Lung microvascular endothelial cell (primary cell): ENCODE measurements at regions not wholly inside any gene's neighbourhood (a gene's known extent, or its start where the extent isn't known, plus 50 kb on each side); places are given as distances from the start of the nearest gene placed in this dataset.

Source experiments
- DNase-seq, 2 donors: peaks; one replicate each; pipeline versions ENCODE4 v3.0.0 to v3.0.0-alpha.2; 2010; ENCODE audit warnings: low read depth in 2 of 2

- DNase-seq, result no peak
These were observed 87.6 kb downstream of the VSTM2A start for GRCh38 chr7:54629771-54630170.

- DNase-seq, result no peak
These were observed 80.6 kb downstream of the VSTM2A start for GRCh38 chr7:54622696-54623309.
